Uterus (tissue), 3 donors: ENCODE measurements at regions not wholly inside any gene's neighbourhood (a gene's known extent, or its start where the extent isn't known, plus 50 kb on each side); places are given as distances from the start of the nearest gene placed in this dataset.

Experiments used
- DNase-seq, 2 donors: peaks; one replicate each; pipeline ENCODE4 v3.0.0-alpha.2; 2019 to 2020
- H3K27ac ChIP-seq, 2 donors: fragments of 200-600 bp; sonication (generic); 1 replicate in 1 of 2; 2 replicates in 1 of 2; pipeline ENCODE4 v1.5.1; 2016 to 2018
- H3K27me3 ChIP-seq, 2 donors: fragments of 200-600 bp; sonication (generic); one replicate each; pipeline ENCODE4 v1.5.1; 2018 to 2019; ENCODE audit warnings: control low read depth in 1 of 2
- H3K36me3 ChIP-seq, 2 donors: fragments of 200-600 bp; sonication (generic); one replicate each; pipeline ENCODE4 v1.5.1; 2019; ENCODE audit warnings: control low read depth in 1 of 2
- H3K4me1 ChIP-seq, 2 donors: fragments of 200-600 bp; sonication (generic); one replicate each; pipeline ENCODE4 v1.5.1; 2018 to 2019; ENCODE audit warnings: control low read depth in 1 of 2
- H3K4me3 ChIP-seq, 2 donors: fragments of 200-600 bp; sonication (generic); 1 replicate in 1 of 2; 2 replicates in 1 of 2; pipeline ENCODE4 v1.5.1; 2018 to 2019; ENCODE audit warnings: mild to moderate bottlenecking in 1 of 2
- H3K9me3 ChIP-seq, 2 donors: fragments of 200-600 bp; sonication (generic); one replicate each; pipeline ENCODE4 v1.5.1; 2019; ENCODE audit warnings: control low read depth in 1 of 2
- CTCF ChIP-seq, 4 experiments: fragments of 200-600 bp in 2 of 4; fragments of 450-650 bp in 2 of 4; sonication (generic) in 2 of 4; IDR thresholded peaks; one replicate each; pipeline ENCODE4 v1.5.1; 2016 to 2019; ENCODE audit warnings: antibody characterized with exemption in 4 of 4, mild to moderate bottlenecking in 2 of 4, moderate library complexity in 1 of 4
- POLR2A ChIP-seq, 2 donors: fragments of 450-650 bp; IDR thresholded peaks; one replicate each; pipeline ENCODE4 v1.6.1; 2016; ENCODE audit warnings: antibody characterized with exemption in 2 of 2, mild to moderate bottlenecking in 1 of 2, moderate library complexity in 1 of 2
- intact Hi-C: fragments of 100-400 bp; cut with DNase I; formaldehyde crosslinking; loops from one replicate; pipeline ENCODE4 v1.15.1; 2023; ENCODE audit warnings: low total_unique reads
- donor health status: DM: yes; HTN: yes; CAD: no.

- H3K36me3 ChIP-seq: no peaks in the 10 kb centered on the region
- TF ChIP-seq POLR2A (IDR thresholded peaks at IDR 0.05): no peak
- no peak for TF ChIP-seq CTCF (IDR thresholded peaks at IDR 0.05)
- no peak overlapping the region for H3K4me3 ChIP-seq
- intact Hi-C loops: no loop called here
- no peaks in the 10 kb centered on the region for H3K27me3 ChIP-seq
- DNase-seq: peak in 1 of 2 donors; percentile 6
- H3K4me1 ChIP-seq: no peaks in the 10 kb centered on the region
- H3K9me3 ChIP-seq: no peaks in the 10 kb centered on the region
- H3K27ac ChIP-seq: no peak overlapping the region
Observed at GRCh38 chr15:100707229-100707628, 104.8 kb downstream of the ASB7 start.

GRCh38 chr15:100708916-100709315, 106.5 kb downstream of the ASB7 start:
- intact Hi-C loops: no loop called here
- no peaks in the 10 kb centered on the region for H3K4me1 ChIP-seq
- DNase-seq: peak in 1 of 2 donors; percentile 8

GRCh38 chr15:100710222-100710621, 107.8 kb downstream of the ASB7 start:
- TF ChIP-seq POLR2A (IDR thresholded peaks at IDR 0.05): no peak
- no peak for TF ChIP-seq CTCF (IDR thresholded peaks at IDR 0.05)
- H3K4me3 ChIP-seq: no peak overlapping the region
- intact Hi-C loops: no loop called here
- H3K27ac ChIP-seq: no peak overlapping the region
- DNase-seq: no peak
- H3K36me3 ChIP-seq: no peaks in the 10 kb centered on the region
- H3K9me3 ChIP-seq: no peaks in the 10 kb centered on the region
- no peaks in the 10 kb centered on the region for H3K27me3 ChIP-seq
- H3K4me1 ChIP-seq: no peaks in the 10 kb centered on the region

More at GRCh38 chr15:100708916-100709315, 106.5 kb downstream of the ASB7 start:
- Histone ChIP-seq H3K27ac (no peak overlapping the region), H3K4me3 (no peak overlapping the region), H3K36me3 (no peaks in the 10 kb centered on the region), H3K9me3 (no peaks in the 10 kb centered on the region), H3K27me3 (no peaks in the 10 kb centered on the region)
- no peak for TF ChIP-seq CTCF (IDR thresholded peaks at IDR 0.05)
- no peak for TF ChIP-seq POLR2A (IDR thresholded peaks at IDR 0.05)

- no peaks in the 10 kb centered on the region for H3K27me3 ChIP-seq
- no peaks in the 10 kb centered on the region for H3K4me1 ChIP-seq
- TF ChIP-seq CTCF (IDR thresholded peaks at IDR 0.05) (no peak), POLR2A (IDR thresholded peaks at IDR 0.05) (no peak)
- no peaks in the 10 kb centered on the region for H3K36me3 ChIP-seq
- H3K27ac ChIP-seq: no peak overlapping the region
- H3K9me3 ChIP-seq: no peaks in the 10 kb centered on the region
- H3K4me3 ChIP-seq: no peak overlapping the region
- peak in 1 of 2 donors; percentile 7 for DNase-seq
- intact Hi-C loops: no loop called here
Observed at GRCh38 chr15:100710744-100711515, 108.5 kb downstream of the ASB7 start.

- Histone ChIP-seq H3K36me3 (no peaks in the 10 kb centered on the region), H3K4me3 (no peak overlapping the region), H3K4me1 (no peaks in the 10 kb centered on the region), H3K27ac (peak overlapping the region; percentile 25 to 48), H3K9me3 (no peaks in the 10 kb centered on the region), H3K27me3 (no peaks in the 10 kb centered on the region)
- peak; percentile 17 for DNase-seq
- intact Hi-C loops: no loop called here
- TF ChIP-seq POLR2A (IDR thresholded peaks at IDR 0.05) (no peak), CTCF (IDR thresholded peaks at IDR 0.05) (no peak)
Observed at GRCh38 chr15:100711516-100712021, 109.2 kb downstream of the ASB7 start.
